Embryonic facial prominence (tissue), 1 donor: ENCODE measurements at regions not wholly inside any gene's neighbourhood (a gene's known extent, or its start where the extent isn't known, plus 50 kb on each side); places are given as distances from the start of the nearest gene placed in this dataset.
"Not testable (repeated sequence)": the region's sequence is repeated elsewhere in the genome, so short reads cannot be mapped to it uniquely, and the experiment has no call there.

Experiments used
- DNase-seq: peaks from one replicate; pipeline ENCODE4 v3.0.0-alpha.2; 2016; ENCODE audit errors: extremely low spot score

DNA sequence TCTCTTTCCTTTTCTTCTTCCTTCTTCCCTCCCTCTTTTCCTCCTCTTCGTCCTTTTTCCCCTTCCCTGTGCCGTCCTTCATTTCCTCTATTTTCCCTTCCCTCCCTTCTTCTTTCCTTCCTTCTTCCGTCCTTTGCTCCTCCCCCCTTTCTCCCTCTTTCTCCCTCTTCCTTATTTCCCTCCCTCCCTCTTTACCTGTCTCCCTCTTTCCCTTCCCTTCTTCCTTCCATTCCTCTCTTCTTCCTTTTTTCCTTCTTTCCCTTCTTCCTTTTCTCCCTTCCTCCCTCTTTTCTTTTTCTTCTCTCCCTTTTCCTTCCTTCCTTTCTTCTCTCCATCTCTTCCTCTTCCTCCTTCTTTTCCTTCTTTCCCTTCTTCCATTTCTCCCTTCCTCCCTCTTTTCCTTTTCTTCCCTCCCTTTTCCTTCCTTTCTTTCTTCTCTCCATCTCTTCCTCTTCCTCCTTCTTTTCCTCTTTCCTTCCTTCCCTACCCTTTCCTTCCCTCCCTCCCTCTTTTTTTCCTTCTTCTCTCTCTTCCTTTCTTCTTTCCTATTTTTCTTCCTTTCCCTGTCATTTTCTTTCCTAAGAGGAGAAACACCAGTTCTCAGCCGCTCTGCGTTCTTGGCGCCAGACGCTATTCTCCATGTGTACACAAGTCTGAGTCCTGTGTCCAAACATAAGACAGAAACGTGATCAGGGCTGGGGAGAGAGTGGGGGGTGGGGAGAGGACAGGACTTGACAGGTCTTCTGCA, 597.1 kb downstream of the MID1IP1 start:
- no peak for DNase-seq

DNA sequence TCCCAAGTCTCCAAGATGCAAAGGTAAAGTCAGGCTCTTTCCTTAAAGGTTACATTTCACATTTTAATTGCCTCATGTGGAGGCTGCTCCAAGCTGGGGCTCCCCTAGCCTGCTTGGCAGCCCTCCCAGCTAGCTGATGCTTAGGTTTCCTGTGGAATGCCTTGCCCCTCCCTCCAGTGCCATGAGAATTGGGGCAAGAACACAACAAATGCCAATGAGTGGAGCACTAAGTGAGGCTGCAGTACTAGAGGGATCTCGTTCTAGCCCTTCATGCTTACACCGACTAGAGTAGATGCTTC, 597.7 kb downstream of the MID1IP1 start:
- DNase-seq: no peak

DNA sequence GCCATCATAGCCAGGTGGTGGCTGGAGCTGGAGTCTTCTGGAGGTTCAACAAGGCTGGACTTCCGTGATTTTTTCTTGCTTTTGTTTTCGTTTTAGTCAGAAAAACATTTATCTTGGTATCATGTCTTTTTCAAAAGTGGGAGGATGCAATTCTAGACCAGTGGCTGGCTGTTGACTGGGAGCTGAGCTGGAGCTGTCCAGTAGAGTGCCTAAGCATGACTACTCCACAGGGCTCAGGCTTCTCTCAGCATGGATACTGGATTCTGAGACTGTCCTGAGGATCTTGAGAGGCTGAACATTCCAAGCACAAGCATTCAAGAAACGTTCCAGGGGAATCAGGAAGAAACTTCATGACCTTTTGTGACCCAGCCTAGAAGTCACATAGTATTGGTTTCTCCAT, 598.1 kb downstream of the MID1IP1 start:
- no peak for DNase-seq

DNA sequence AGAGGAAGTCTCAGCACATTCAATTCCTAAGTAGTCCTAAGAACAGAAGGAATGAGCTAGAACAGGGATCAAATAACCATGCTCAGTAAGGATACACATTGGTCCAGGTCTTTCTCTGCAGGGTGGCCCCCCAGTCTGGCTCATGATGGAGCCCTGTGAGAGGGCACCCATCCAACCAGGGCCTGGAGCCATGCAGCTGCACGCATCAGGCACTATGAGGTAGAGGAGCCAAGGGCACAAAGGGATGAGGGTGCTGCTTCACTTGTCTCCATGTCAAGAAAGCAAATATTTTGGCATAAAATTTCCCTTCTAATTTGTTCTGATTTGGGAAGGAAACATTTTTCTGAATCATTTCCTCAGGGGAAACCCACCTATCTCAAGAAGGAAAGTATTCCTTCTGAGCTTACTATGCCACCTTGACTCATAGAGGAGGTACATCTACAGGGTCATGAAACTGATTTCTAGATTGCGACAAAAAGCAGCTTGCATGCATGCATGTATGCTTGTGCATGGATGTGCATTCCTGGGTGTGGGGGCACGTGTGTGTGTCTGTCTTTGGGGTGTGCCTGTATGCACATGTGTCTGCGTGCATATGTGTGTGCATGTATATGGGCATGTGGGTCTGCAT, 600.3 kb downstream of the MID1IP1 start:
- no peak for DNase-seq

DNA sequence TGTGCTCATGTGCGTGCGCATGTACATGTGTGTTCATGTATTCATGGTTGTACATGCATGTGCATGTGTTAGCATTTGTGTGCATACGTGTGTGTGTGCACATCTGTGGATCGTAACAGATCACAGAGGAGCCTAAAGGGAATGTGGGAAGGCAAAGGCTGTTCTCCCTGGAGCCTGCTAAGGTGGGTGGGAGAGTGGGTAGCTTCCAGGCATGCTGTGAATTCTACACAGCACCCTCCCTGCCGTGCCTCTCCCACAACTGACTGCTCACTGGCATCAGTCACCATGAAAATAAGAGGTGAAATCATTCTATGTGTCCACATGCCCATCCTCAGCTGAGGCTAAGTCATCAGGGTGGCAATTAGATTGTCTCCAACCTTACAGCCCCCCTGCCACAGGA, 600.9 kb downstream of the MID1IP1 start:
- no peak for DNase-seq

DNA sequence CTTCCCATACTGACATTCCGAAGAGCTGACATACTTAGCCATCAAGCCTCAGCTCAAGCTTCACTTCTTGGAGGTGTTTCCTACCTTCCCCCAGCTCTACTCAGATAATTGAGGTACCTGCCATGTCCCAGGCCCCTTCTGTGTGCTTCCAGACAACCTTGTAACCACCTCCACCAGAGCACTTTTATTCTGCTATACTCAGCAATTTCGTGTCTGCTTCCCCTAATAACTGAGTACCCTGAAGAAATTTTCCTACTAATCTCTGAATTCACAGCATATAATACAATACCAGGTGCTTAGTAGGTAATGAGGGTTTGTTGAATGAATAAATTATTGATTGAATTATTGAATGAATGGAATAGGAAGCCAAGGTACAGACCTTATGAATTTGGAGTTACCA, 605.5 kb downstream of the MID1IP1 start:
- no peak for DNase-seq

DNA sequence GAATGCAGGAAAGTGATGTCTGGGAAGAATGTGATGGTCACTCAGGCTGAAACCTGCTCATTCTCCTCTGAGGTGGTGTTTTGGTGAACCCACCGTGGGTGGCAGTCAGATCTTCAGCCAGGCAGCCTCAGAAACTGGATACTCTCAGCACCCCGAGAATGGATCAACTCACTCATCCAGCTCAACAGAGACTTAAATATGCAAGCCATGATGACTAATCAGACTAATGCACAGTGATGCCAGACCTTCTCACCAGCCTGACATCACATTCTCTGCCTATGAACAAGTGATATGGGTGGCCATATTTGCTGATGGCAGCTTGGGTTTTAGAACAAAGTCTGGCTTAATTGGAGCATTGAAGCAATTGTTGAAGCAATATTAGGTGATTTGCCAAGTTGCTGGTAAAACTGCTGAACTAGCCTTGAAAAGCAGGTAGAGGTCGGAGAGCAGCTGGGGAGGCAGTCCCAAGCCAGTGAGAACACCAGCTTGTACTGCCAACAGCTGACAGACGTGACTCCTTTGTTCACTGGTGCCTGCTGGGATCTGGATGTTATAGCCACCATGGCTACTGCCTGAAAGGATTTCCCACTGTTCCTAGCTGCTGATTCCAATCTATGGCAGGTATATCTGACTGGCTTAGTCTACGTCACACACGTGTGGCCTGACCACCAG, 608.1 kb downstream of the MID1IP1 start:
- DNase-seq: no peak

DNA sequence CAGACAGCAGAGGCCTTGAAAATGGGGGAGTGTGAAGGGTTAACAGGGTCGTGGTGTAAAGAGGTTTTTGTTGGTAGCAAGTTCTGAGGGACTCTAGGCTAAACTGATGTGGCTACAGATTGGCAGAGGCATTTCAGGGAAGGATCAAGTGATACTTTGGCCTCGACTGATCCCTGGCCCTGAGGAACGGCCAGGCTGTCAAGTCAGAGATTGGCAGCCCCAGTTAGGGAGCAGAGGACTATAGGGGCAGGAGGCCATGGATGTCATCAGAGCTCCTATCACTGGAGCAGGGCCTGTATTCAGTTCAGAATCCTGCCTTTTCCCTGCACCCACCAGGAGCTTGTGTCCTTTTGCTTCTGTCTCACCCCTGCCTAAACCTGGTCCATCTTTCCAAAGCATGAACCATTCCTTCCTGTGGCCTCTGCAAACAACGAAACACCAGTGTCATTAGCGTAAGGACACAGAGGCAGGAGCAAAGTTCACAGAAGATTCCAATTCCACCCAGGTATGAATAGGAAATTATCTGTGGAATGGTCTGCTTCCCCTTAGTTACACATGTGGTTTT, 613.1 kb downstream of the MID1IP1 start:
- DNase-seq: no peak

DNA sequence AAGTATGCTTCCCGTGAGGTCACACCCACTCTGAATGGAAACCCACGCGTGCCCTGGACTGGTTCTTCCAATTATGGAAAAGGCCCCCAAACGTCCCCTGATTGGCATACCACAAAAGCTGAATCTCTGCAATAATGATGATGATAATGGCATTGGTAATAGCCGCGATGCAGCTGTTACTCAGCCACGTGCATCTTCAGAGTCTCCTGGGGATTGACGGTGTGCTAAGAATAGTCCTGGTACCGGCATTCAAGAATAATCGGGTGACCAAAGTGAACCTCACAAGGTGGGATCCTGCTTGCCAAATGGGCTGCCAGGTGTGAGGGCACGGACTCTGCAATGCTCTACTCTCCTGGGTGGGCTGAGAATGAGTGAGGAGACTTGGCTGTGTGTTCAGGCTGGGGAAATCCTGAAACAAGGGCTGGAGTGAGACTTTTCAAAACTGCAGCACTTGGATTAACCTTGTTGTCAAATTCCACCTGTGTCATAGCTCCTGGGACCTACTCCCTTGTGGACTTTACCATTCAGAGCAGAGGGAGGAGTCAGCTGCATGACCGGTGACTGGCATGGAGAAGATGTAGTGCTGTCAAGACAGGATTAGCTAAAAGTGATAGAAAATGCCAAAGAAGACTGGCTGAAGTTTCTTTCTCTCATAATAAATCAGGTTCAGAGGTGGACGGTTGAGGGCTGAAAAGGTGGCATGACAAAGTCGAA, 615.4 kb downstream of the MID1IP1 start:
- no peak for DNase-seq

DNA sequence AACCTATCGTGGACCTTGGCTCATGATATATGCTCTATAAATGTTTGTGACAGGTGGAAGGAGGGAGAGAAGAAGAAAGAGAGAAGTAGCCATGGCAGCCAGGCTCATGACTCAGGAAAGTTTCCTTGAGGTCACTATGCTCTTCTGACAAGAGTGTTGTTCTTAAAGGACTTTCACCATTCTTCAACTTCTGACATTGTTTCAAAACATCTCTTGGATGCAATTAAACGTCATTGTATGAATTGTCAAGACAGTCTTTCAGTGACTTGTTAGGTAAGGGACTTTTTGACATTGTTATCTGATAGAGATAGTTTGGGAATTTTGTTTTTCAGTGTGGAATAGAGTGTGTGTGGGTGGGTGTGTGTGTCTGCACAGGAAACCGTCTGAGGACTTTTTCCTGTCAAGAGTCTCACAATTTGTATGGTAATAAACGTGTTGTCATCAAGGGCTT, 617.0 kb downstream of the MID1IP1 start:
- no peak for DNase-seq

DNA sequence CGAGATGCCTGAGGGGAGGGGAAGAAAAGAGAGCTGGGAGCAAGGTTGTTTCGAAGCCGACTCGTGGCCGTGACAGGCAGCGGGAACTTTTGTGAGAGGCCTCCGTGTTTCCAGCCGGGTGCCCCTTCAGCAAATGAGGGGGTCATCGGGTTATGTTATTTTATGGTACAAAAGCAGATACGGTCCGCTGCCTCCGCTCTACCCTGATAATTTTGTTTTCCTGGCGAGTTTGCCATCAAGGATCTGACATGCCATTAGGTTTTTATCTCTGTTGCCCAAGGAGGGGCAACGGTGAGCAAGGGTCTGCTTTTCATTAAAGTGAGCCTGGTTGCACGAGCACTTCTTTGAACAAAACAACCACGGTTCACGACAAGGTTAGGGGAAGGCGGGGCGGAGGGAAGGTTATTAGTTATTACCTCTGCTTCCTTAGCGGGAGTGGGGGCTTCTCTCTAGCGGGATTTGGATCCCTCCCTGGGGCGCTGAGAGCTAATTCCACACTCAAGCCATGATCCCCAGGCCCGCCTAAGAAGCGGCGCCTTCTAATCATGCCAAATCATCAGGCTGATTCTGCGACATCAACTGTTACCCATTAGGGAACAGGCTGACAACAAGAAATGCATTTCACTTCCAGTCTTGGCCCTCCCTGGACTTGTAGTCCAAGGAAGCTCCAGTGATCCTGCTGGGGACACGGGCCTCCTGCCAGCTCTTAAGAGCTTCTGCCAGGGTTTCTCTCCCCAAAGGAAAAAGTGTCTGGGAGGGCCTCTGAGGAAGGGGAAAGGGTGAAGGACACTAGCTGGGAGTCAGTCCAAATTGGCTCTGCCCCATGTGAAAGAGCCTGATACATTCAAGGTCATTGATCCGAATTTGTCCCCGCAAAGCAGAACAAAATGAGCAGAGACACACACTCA, 617.7 kb downstream of the MID1IP1 start:
- no peak for DNase-seq

DNA sequence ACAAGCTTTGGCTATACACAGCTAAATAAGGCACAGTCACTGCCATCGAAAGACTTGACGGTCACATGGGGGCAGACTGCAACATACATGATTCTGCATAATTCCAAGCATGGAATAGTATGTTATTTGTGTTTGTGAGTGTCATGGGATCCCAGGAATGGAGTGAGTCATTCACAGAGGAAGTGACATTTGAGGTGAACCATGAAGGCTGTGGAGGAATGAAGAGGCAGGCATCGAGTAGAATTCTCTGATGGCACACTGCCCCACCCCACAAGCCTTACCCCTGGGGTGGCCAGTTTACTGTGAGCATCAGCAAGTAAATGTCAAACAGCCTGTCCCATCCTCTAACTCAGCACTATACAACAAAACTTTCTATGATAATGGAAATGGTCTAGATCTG, 619.7 kb downstream of the MID1IP1 start:
- no peak for DNase-seq

DNA sequence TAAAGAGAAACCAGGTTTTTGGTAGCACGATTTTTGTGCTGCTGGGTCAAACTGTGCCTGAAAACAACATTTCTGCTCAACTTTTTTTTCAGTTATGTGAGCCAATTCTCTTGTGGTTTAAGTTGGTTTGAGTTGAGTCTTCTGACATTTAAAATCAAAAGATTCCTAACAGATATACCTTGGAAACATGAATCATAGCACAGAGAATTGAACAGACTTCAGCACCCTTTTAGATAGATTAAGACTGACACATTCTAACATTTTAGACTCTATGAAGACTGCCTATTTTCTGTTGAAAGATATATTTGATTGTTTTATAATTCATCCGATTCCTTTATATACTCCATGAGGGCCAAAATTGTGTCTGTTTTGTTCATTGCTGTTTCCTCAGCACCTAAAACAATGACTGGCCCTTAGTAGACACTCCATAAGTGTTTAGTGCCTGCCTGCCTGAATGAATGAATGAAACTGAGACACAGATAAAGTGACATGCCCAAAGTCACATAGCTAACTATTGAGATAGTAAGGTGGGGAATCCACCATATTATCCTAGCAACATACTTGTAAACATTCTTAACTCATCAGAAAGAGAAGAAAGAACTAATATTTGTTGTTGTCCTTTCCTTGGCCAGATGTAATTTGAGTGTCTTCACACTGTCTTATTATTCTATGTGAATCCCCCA, 624.0 kb downstream of the MID1IP1 start:
- no peak for DNase-seq

DNA sequence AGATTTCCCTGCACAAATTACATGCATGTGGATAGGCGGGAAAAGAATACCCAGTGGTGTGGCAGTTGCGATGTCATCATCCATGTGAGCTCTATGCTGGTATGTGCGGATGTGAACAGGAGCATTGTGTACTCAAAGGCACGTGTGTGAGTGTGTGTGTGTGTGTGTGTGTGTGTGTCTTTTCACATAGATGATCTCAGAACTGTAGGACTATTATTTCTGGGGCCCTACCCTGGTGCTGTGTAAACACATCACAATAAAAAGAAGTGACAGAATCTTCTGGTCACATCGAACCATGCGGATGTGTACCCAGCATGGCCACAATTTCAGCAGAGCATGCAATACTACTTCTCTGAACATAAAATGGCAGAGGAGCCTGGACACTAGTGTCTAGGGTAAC, 624.8 kb downstream of the MID1IP1 start:
- DNase-seq: no peak

DNA sequence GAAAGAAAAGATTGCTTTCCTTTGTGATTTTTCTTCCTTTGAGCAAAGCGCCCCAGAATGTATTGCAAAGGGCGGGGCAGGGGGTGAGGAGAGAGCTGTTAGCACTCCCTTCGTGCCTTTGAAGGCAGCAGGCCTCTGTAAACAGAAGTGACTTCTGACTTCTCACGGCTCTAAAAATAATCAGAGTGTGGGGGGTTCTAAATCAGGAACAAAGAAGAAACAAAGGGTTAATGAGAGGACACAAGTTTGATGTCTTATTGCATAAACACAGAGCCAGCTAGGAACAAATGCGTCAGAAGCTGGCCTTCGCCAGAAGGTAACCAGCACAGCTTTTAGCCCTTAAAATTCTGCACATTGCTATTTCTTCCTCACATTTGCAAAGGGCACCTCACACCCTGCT, 626.2 kb downstream of the MID1IP1 start:
- no peak for DNase-seq

DNA sequence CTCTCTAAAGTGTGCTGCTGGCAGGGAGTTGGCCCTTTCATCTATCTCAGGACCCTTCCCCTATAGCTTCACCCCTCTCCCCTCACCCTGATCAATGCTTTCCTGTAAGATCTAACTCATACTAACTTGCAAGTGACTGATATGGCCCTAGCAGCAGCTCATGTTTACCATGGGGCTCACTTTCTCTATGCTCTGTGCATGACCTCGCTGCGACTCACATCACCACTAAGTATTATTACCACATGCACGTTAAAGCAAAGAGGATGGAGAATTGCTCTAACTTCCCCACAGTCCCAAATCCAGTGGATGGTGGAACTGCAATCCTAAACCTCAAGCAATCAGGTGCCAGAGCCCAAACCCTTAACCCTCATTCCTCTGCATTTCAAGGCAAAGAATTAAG, 626.6 kb downstream of the MID1IP1 start:
- DNase-seq: no peak

DNA sequence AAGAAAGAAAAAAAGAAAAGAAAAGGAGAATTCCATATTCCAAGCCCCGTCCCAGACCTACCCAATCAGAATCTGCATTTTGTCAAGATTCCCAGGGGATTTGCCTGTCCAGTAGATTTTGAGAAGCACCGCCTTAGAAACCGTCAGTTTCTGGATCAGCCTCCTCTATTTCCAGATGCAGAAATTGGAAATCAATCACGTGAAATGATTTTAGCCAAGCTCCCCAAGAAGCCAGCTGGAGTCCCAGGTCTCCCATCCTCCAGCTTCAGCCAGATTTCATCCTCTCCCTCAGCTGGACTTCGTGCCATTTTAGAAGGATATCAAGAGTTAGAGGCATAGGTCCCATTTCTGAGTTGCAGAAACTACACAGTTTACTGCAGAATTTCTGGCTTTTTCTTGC, 629.3 kb downstream of the MID1IP1 start:
- DNase-seq: no peak

DNA sequence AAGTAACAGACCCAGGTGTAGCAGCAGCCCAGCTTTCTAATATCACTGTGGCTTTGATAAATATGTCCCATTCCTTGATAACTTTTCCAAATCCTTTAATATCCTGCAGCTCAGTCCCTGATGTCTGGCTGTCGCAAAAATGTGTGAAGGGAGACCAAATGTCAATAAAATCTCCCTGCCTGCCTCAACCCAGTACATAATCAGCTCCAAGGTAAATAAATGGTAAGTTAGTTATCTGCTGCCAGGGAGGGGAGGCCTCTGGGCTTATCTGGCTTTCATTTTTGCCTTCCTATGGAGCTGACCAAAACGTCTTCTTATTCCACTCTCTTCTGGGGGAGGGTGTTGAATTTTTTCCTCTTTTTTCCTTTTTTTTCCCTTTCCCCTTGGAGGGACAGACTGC, 630.6 kb downstream of the MID1IP1 start:
- no peak for DNase-seq

DNA sequence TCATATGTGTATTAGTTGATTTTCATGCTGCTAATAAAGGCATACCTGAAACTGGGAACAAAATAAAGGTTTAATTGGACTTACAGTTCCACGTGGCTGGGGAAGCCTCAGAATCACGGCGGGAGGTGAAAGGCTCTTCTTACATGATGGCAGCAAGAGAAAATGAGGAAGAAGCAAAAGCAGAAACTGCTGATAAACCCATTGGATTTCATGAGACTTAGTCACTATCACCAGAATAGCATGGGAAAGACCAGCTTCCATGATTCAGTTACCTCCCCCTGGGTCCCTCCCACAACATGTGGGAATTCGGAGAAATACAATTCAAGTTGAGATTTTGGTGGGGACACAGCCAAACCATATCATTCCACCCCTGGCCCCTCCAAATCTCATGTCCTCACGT, 633.4 kb downstream of the MID1IP1 start:
- DNase-seq: not testable (repeated sequence)

DNA sequence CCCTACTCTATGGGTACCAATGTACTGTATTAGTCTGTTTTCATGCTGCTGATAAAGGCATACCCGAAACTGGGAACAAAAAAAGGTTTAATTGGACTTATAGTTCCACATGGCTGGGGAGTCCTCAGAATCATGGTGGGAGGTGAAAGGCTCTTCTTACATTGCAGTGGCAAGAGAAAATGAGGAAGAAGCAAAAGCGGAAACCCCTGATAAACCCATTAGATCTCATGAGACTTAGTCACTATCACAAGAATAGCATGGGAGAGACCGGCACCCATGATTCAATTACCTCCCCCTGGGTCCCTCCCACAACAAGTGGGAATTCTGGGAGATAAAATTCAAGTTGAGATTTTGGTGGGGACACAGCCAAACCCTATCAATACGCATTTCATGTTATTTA, 635.3 kb downstream of the MID1IP1 start:
- DNase-seq: not testable (repeated sequence)
